PC-9 (cell line): ENCODE measurements at regions not wholly inside any gene's neighbourhood (a gene's known extent, or its start where the extent isn't known, plus 50 kb on each side); places are given as distances from the start of the nearest gene placed in this dataset.

Source experiments
- BruUV-seq: library from RNA; stranded (reverse); fragments of 400-500 nt; replicated peaks from 2 replicates; lab custom pipeline; 2021; lab: Mats Ljungman, UMichigan
- CTCF ChIA-PET: fragments of 300-600 bp; sonication (Branson Sonifier 250); formaldehyde crosslinking; loops from one replicate; lab custom pipeline; 2022; ENCODE audit warnings: antibody characterized with exemption; lab: Charles Lee
- POLR2A ChIA-PET: fragments of 300-600 bp; sonication (Branson Sonifier 250); formaldehyde crosslinking; loops from one replicate; lab custom pipeline; 2022; ENCODE audit warnings: antibody characterized with exemption; ENCODE audit not compliant: unreplicated experiment; lab: Charles Lee
- DNase-seq, 2 experiments: peaks; one replicate each; pipeline versions ENCODE4 v3.0.0 to v3.0.0-alpha.2; 2015 to 2022; ENCODE audit warnings: mixed read lengths in 1 of 2
- H2AFZ ChIP-seq: fragments of 200-600 bp; sonication (generic); 2 replicates; pipeline ENCODE4 v1.8.1; 2017; ENCODE audit warnings: antibody characterized with exemption
- H3F3A ChIP-seq: fragments of 200-600 bp; sonication (generic); 2 replicates; pipeline ENCODE4 v1.8.1; 2017; ENCODE audit warnings: antibody characterized with exemption, mild to moderate bottlenecking, low read depth; ENCODE audit not compliant: insufficient read depth
- H3K27ac ChIP-seq: fragments of 200-600 bp; sonication (generic); 2 replicates; pipeline ENCODE4 v1.6.1; 2016; ENCODE audit warnings: mixed run types
- H3K27me3 ChIP-seq: fragments of 200-600 bp; sonication (generic); 2 replicates; pipeline ENCODE4 v1.6.1; 2016; ENCODE audit warnings: low read depth, mixed run types; ENCODE audit not compliant: insufficient read depth
- H3K36me3 ChIP-seq: fragments of 200-600 bp; sonication (generic); 2 replicates; pipeline ENCODE4 v1.6.1; 2016; ENCODE audit warnings: low read depth, mixed run types
- H3K4me1 ChIP-seq: fragments of 200-600 bp; sonication (generic); replicated peaks from 2 replicates; pipeline ENCODE4 v1.6.1; 2016; ENCODE audit warnings: mixed run types; ENCODE audit not compliant: insufficient read depth
- H3K4me2 ChIP-seq: fragments of 200-600 bp; sonication (generic); 2 replicates; pipeline ENCODE4 v1.6.1; 2017; ENCODE audit warnings: mixed run types
- H3K4me3 ChIP-seq: fragments of 200-600 bp; sonication (generic); 2 replicates; pipeline ENCODE4 v1.6.1; 2016; ENCODE audit warnings: mixed run types
- H3K79me2 ChIP-seq: fragments of 200-600 bp; sonication (generic); 2 replicates; pipeline ENCODE4 v1.6.1; 2017; ENCODE audit warnings: low read depth, mixed run types
- H3K9me2 ChIP-seq: fragments of 200-600 bp; sonication (generic); 2 replicates; pipeline ENCODE4 v1.8.1; 2017; ENCODE audit warnings: mild to moderate bottlenecking; ENCODE audit not compliant: insufficient read depth
- H3K9me3 ChIP-seq: fragments of 200-600 bp; sonication (generic); 2 replicates; pipeline ENCODE4 v1.8.1; 2016; ENCODE audit warnings: low read depth; ENCODE audit not compliant: insufficient read depth
- H4K20me1 ChIP-seq: fragments of 200-600 bp; sonication (generic); 2 replicates; pipeline ENCODE4 v1.8.1; 2017; ENCODE audit not compliant: insufficient read depth
- EZH2 ChIP-seq: fragments of 200-600 bp; sonication (generic); IDR thresholded peaks from 2 replicates; pipeline ENCODE4 v1.8.0; 2017; ENCODE audit warnings: antibody characterized with exemption, low read depth
- intact Hi-C: fragments of 100-400 bp; cut with micrococcal nuclease; formaldehyde crosslinking; loops from one replicate; pipeline ENCODE4 v1.10.0; 2022; ENCODE audit not compliant: unreplicated experiment
- TF ChIP-seq, protein P1 (sequence below): fragments of 200-600 bp; sonication (generic); conservative IDR thresholded peaks from 2 replicates; pipeline ENCODE4 v1.6.1; 2017; ENCODE audit warnings: mixed run types, antibody characterized with exemption, mild to moderate bottlenecking, moderate library complexity

DNA sequence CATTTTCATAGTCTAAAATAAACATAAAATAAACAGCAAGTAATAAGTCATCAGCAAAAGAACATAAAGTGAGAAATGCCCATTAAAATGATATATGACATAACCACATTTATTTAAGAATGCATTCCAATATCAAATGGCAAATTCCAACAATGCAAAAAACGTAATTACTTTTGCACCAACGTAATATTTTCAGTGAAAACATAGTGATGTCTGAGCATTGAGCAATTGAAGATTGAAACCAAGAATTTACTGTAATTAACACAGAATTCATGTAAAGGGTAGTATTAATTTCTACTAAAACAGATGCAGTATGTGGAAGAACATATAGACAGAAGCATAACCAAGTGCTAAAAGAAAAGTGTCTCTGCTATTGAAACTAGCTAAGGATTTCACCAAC lies 123.0 kb upstream of the TNS3 start:
- no peaks in the 10 kb centered on the region for H3K79me2 ChIP-seq
- no TSS peak for BruUV-seq
- H3K27ac ChIP-seq: no peak overlapping the region
- no peak for DNase-seq
- no peaks in the 10 kb centered on the region for H3K9me2 ChIP-seq
- TF ChIP-seq, protein P1, sequence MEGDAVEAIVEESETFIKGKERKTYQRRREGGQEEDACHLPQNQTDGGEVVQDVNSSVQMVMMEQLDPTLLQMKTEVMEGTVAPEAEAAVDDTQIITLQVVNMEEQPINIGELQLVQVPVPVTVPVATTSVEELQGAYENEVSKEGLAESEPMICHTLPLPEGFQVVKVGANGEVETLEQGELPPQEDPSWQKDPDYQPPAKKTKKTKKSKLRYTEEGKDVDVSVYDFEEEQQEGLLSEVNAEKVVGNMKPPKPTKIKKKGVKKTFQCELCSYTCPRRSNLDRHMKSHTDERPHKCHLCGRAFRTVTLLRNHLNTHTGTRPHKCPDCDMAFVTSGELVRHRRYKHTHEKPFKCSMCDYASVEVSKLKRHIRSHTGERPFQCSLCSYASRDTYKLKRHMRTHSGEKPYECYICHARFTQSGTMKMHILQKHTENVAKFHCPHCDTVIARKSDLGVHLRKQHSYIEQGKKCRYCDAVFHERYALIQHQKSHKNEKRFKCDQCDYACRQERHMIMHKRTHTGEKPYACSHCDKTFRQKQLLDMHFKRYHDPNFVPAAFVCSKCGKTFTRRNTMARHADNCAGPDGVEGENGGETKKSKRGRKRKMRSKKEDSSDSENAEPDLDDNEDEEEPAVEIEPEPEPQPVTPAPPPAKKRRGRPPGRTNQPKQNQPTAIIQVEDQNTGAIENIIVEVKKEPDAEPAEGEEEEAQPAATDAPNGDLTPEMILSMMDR: no peak
- no peak for TF ChIP-seq EZH2
- no peak overlapping the region for H3K4me3 ChIP-seq
- no peaks in the 10 kb centered on the region for H3K36me3 ChIP-seq
- H3F3A ChIP-seq: no peaks in the 10 kb centered on the region; the same call in 1 of the 2 replicates
- POLR2A ChIA-PET: no interaction called here
- intact Hi-C loops: no loop called here
- H3K9me3 ChIP-seq: 0 out of 2 replicates have a peak, but pooled peaks cover 4% of the 10 kb centered on the region
- no peaks in the 10 kb centered on the region for H3K4me1 ChIP-seq
- H3K4me2 ChIP-seq: no peak overlapping the region
- CTCF ChIA-PET: no interaction called here
- no peaks in the 10 kb centered on the region for H4K20me1 ChIP-seq
- no peak overlapping the region for H2AFZ ChIP-seq
- no peaks in the 10 kb centered on the region for H3K27me3 ChIP-seq

DNA sequence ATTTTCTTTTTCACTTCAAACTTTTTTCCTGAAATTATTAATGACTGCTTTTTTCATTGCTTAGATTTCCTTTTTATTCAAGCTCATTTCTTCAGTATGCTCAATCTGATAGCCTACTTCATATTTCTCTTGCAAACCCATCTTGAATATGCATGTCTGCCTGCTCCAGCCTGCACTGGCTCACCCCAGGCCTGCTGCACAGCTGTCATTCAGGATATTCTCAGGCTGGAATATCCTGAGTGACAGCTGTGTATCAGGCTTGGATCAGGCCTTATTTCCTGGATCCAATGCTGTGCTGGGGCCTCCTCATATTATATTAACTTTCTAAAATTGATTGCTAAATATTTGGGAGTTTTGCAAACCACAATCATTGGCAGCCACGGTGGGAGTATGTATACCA lies 120.2 kb upstream of the TNS3 start:
- Histone ChIP-seq H3K36me3 (no peaks in the 10 kb centered on the region), H3K4me3 (no peak overlapping the region), H2AFZ (no peak overlapping the region), H3K4me2 (no peak overlapping the region), H3F3A (no peaks in the 10 kb centered on the region; the same call in 1 of the 2 replicates), H3K4me1 (no peaks in the 10 kb centered on the region), H3K27ac (no peak overlapping the region), H3K9me2 (no peaks in the 10 kb centered on the region), H3K9me3 (0 out of 2 replicates have a peak, but pooled peaks cover 7% of the 10 kb centered on the region), H4K20me1 (no peaks in the 10 kb centered on the region), H3K79me2 (no peaks in the 10 kb centered on the region), H3K27me3 (no peaks in the 10 kb centered on the region)
- ChIA-PET CTCF (no interaction called here), POLR2A (no interaction called here)
- DNase-seq: no peak
- TF ChIP-seq, protein P1: no peak
- TF ChIP-seq EZH2: no peak
- no TSS peak for BruUV-seq
- intact Hi-C loops: no loop called here

DNA sequence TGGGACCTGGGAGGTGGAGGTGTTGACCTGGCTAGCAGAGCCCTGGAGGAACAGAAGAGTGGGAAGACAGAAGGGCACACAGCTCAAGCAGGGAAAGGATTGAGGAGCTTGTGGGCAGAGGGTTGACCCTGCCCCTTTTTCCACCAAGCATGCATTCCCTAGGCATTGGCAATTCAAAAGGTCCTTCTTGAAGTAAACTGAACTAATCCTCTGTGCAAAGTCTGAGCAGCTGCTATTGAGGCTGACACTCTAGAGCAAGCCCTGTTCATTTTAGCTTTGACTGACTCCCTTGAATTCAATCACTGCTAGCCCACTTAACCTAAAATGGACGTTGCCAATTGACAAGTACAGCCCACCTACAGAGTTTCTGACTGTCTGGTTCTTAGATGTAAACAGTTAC lies 116.5 kb upstream of the TNS3 start:
- intact Hi-C loops: no loop called here
- Histone ChIP-seq H3K4me2 (no peak overlapping the region), H3K9me3 (0 out of 2 replicates have a peak, but pooled peaks cover 7% of the 10 kb centered on the region), H3K4me1 (peaks cover 24% of the 10 kb centered on the region), H3K27me3 (no peaks in the 10 kb centered on the region), H3K9me2 (no peaks in the 10 kb centered on the region), H3K27ac (no peak overlapping the region), H2AFZ (no peak overlapping the region), H3K36me3 (no peaks in the 10 kb centered on the region), H4K20me1 (no peaks in the 10 kb centered on the region), H3K79me2 (no peaks in the 10 kb centered on the region), H3F3A (peaks cover 6% of the 10 kb centered on the region), H3K4me3 (no peak overlapping the region)
- no peak for DNase-seq
- ChIA-PET POLR2A (no interaction called here), CTCF (no interaction called here)
- no peak for TF ChIP-seq EZH2
- TF ChIP-seq, protein P1: no peak
- BruUV-seq: no TSS peak
